ENCODE measurements at regions not wholly inside any gene's neighbourhood (a gene's known extent, or its start where the extent isn't known, plus 50 kb on each side); places are given as distances from the start of the nearest gene placed in this dataset.

GRCh38 chr4:187500796-187501195, 494.8 kb upstream of the ZFP42 start:
- TF ChIP-seq POLR2A (IDR thresholded peaks at IDR 0.05), result no peak
- no peak for TF ChIP-seq CTCF (IDR thresholded peaks at IDR 0.05)
- no peak for TF ChIP-seq EP300 (IDR thresholded peaks at IDR 0.05)
- TF ChIP-seq POLR2AphosphoS5 (IDR thresholded peaks at IDR 0.05), result no peak

Measured in gastroesophageal sphincter (tissue), 3 donors.